OCI-M2 (cell line): ENCODE measurements at regions not wholly inside any gene's neighbourhood (a gene's known extent, or its start where the extent isn't known, plus 50 kb on each side); places are given as distances from the start of the nearest gene placed in this dataset.
"Not testable (repeated sequence)": the region's sequence is repeated elsewhere in the genome, so short reads cannot be mapped to it uniquely, and the experiment has no call there.

Experiments used
- DNase-seq: peaks from one replicate; lab custom pipeline; 2025; ENCODE audit not compliant: unreplicated experiment; lab: John Stamatoyannopoulos, UW

- no peak for DNase-seq
These were observed 119.5 kb upstream of the JADE1 start for GRCh38 chr4:128690011-128690410.

GRCh38 chr4:128688846-128689437, 120.6 kb upstream of the JADE1 start:
- peak; percentile 49 for DNase-seq

- DNase-seq: no peak
These were observed 121.3 kb upstream of the JADE1 start for GRCh38 chr4:128688033-128688721.

GRCh38 chr4:128686810-128687209, 122.7 kb upstream of the JADE1 start:
- no peak for DNase-seq

GRCh38 chr4:128686032-128686465, 123.5 kb upstream of the JADE1 start:
- no peak for DNase-seq

- no peak for DNase-seq
These were observed 125.5 kb upstream of the JADE1 start for GRCh38 chr4:128684016-128684415.

- no peak for DNase-seq
These were observed 126.4 kb upstream of the JADE1 start for GRCh38 chr4:128682942-128683666.

- no peak for DNase-seq
These were observed 133.4 kb upstream of the JADE1 start for GRCh38 chr4:128676095-128676494.

GRCh38 chr4:128675083-128675482, 134.4 kb upstream of the JADE1 start:
- no peak for DNase-seq

- not testable (repeated sequence) for DNase-seq
These were observed 136.3 kb upstream of the JADE1 start for GRCh38 chr4:128673159-128673558.

GRCh38 chr4:128672596-128672995, 136.9 kb upstream of the JADE1 start:
- not testable (repeated sequence) for DNase-seq

GRCh38 chr4:128670513-128670912, 139.0 kb upstream of the JADE1 start:
- no peak for DNase-seq

- no peak for DNase-seq
These were observed 140.9 kb upstream of the JADE1 start for GRCh38 chr4:128668566-128668965.

GRCh38 chr4:128665514-128665913, 144.0 kb upstream of the JADE1 start:
- DNase-seq: no peak

GRCh38 chr4:128663325-128663724, 146.2 kb upstream of the JADE1 start:
- no peak for DNase-seq

GRCh38 chr4:128661479-128661878, 148.0 kb upstream of the JADE1 start:
- no peak for DNase-seq

GRCh38 chr4:128660361-128661215, 148.9 kb upstream of the JADE1 start:
- DNase-seq: no peak

GRCh38 chr4:128658214-128658631, 151.3 kb upstream of the JADE1 start:
- DNase-seq: no peak

- DNase-seq: no peak
These were observed 151.9 kb upstream of the JADE1 start for GRCh38 chr4:128657638-128658037.

- DNase-seq: no peak
These were observed 155.0 kb upstream of the JADE1 start for GRCh38 chr4:128654465-128654864.
